GM13976 (cell line): ENCODE measurements at regions not wholly inside any gene's neighbourhood (a gene's known extent, or its start where the extent isn't known, plus 50 kb on each side); places are given as distances from the start of the nearest gene placed in this dataset.
A peak's percentile ranks its signal among the peaks of the same experiment; 100 is the strongest.
"Not testable (repeated sequence)": the region's sequence is repeated elsewhere in the genome, so short reads cannot be mapped to it uniquely, and the experiment has no call there.

Experiments
- DNase-seq: peaks from one replicate; pipeline ENCODE4 v3.0.0; 2012; ENCODE audit warnings: low spot score
- CTCF ChIP-seq: IDR thresholded peaks from 2 replicates; pipeline ENCODE4 v1.5.1; 2012; ENCODE audit warnings: borderline replicate concordance, mild to moderate bottlenecking; ENCODE audit not compliant: insufficient read depth; ENCODE audit errors: extremely low read depth, missing control alignments, control extremely low read depth
- in situ Hi-C: fragments of 300-500 bp; cut with MboI; formaldehyde crosslinking; loops from one replicate; pipeline ENCODE4 v1.12.0; 2022; ENCODE audit warnings: low sequenced_read_pairs, mixed read lengths, inconsistent platforms; ENCODE audit not compliant: unreplicated experiment

GRCh38 chr6:86175149-86175548 lies 532.5 kb upstream of the SYNCRIP start:
- peak; percentile 23 for TF ChIP-seq CTCF
- DNase-seq, result not testable (repeated sequence)
- in situ Hi-C loops, result loop anchor here (25.0 kb wide), 1 partner anchor 263 kb away; no protein-coding TSS in a partner anchor

- in situ Hi-C loops, result no loop called here
Measured at GRCh38 chr6:86154852-86155251, 512.2 kb upstream of the SYNCRIP start.

GRCh38 chr6:86153521-86153920 lies 510.8 kb upstream of the SYNCRIP start:
- DNase-seq, result no peak
- no peak for TF ChIP-seq CTCF
- in situ Hi-C loops, result no loop called here

More at GRCh38 chr6:86154852-86155251, 512.2 kb upstream of the SYNCRIP start:
- no peak for TF ChIP-seq CTCF
- no peak for DNase-seq

- TF ChIP-seq CTCF, result no peak
- no peak for DNase-seq
- in situ Hi-C loops, result no loop called here
Measured at GRCh38 chr6:86152546-86152945, 509.9 kb upstream of the SYNCRIP start.

- in situ Hi-C loops, result no loop called here
- TF ChIP-seq CTCF, result no peak
- no peak for DNase-seq
Measured at GRCh38 chr6:86148586-86148985, 505.9 kb upstream of the SYNCRIP start.

- TF ChIP-seq CTCF, result no peak
- in situ Hi-C loops, result no loop called here
Measured at GRCh38 chr6:86147859-86148258, 505.2 kb upstream of the SYNCRIP start.

GRCh38 chr6:86147311-86147710 lies 504.6 kb upstream of the SYNCRIP start:
- no peak for TF ChIP-seq CTCF
- in situ Hi-C loops, result no loop called here
- no peak for DNase-seq

More at GRCh38 chr6:86147859-86148258, 505.2 kb upstream of the SYNCRIP start:
- no peak for DNase-seq

- in situ Hi-C loops, DNase-seq: not testable (repeated sequence)
Measured at GRCh38 chr6:86146751-86147150, 504.1 kb upstream of the SYNCRIP start.
